ENCODE measurements at regions not wholly inside any gene's neighbourhood (a gene's known extent, or its start where the extent isn't known, plus 50 kb on each side); places are given as distances from the start of the nearest gene placed in this dataset.

- Histone ChIP-seq H3K9me3 (replicated peaks in 1 of 3) (no peaks in the 10 kb centered on the region), H3K4me1 (replicated peaks in 1 of 2) (peaks cover 8 to 17% of the 10 kb centered on the region in 2 donors), H3K4me3 (no peak overlapping the region), H3K27ac (no peak overlapping the region), H3K36me3 (replicated peaks in 1 of 2) (no peaks in the 10 kb centered on the region), H3K27me3 (no peaks in the 10 kb centered on the region)
- no peak for DNase-seq
- 54 to 66% (median 60%) methylated on average over 2 of the region's 2 CpGs for WGBS, 4 donors
- intact Hi-C loops (cut with DNase I): no loop called here
- TF ChIP-seq CTCF (IDR thresholded peaks at IDR 0.05) (no peak), POLR2A (IDR thresholded peaks at IDR 0.05) (no peak)
Observed at GRCh38 chr3:177760803-177761202, 563.5 kb upstream of the TBL1XR1 start.

- Histone ChIP-seq H3K4me1 (replicated peaks in 1 of 2) (peaks cover 0 to 4% of the 10 kb centered on the region in 2 donors), H3K36me3 (replicated peaks in 1 of 2) (no peaks in the 10 kb centered on the region), H3K27ac (peak overlapping the region in 1 of 5 donors; percentile 0), H3K4me3 (no peak overlapping the region), H3K27me3 (no peaks in the 10 kb centered on the region), H3K9me3 (replicated peaks in 1 of 3) (no peaks in the 10 kb centered on the region)
- 23 to 46% (median 29%) methylated on average over 1 of the region's 1 CpG for WGBS, 4 donors
- TF ChIP-seq POLR2A (IDR thresholded peaks at IDR 0.05) (no peak), CTCF (IDR thresholded peaks at IDR 0.05) (no peak)
- no peak for DNase-seq
- intact Hi-C loops (cut with DNase I): no loop called here
Observed at GRCh38 chr3:177764377-177764912, 567.2 kb upstream of the TBL1XR1 start.

- Histone ChIP-seq H3K9me3 (replicated peaks in 1 of 3) (no peaks in the 10 kb centered on the region), H3K36me3 (replicated peaks in 1 of 2) (no peaks in the 10 kb centered on the region), H3K4me1 (replicated peaks in 1 of 2) (peaks cover 0 to 4% of the 10 kb centered on the region in 2 donors), H3K27me3 (no peaks in the 10 kb centered on the region), H3K27ac (no peak overlapping the region), H3K4me3 (no peak overlapping the region)
- WGBS, 4 donors: 75 to 83% (median 79%) methylated on average over 3 of the region's 3 CpGs
- intact Hi-C loops (cut with DNase I): no loop called here
- no peak for TF ChIP-seq POLR2A (IDR thresholded peaks at IDR 0.05)
- TF ChIP-seq CTCF (IDR thresholded peaks at IDR 0.05): no peak
- DNase-seq: no peak
Observed at GRCh38 chr3:177764933-177765332, 567.7 kb upstream of the TBL1XR1 start.

- Histone ChIP-seq H3K27me3 (no peaks in the 10 kb centered on the region), H3K9me3 (replicated peaks in 1 of 3) (no peaks in the 10 kb centered on the region), H3K4me1 (replicated peaks in 1 of 2) (peaks cover 14 to 39% of the 10 kb centered on the region in 2 donors), H3K4me3 (no peak overlapping the region), H3K27ac (peak overlapping the region in 1 of 5 donors; percentile 32), H3K36me3 (replicated peaks in 1 of 2) (no peaks in the 10 kb centered on the region)
- intact Hi-C loops (cut with DNase I): no loop called here
- 57 to 69% (median 63%) methylated on average over 2 of the region's 2 CpGs for WGBS, 4 donors
- TF ChIP-seq POLR2A (IDR thresholded peaks at IDR 0.05) (no peak), CTCF (IDR thresholded peaks at IDR 0.05) (no peak)
- DNase-seq: no peak
Observed at GRCh38 chr3:177770383-177771230, 573.3 kb upstream of the TBL1XR1 start.

Data from adrenal gland (tissue), 9 donors.